ENCODE measurements at regions not wholly inside any gene's neighbourhood (a gene's known extent, or its start where the extent isn't known, plus 50 kb on each side); places are given as distances from the start of the nearest gene placed in this dataset.

- TF ChIP-seq ZNF292 (tag by site-specific recombination; IDR thresholded peaks at IDR 0.05; ENCODE audit: borderline replicate concordance, low read depth), result no peak
- TF ChIP-seq CTCF (tag by site-specific recombination; IDR thresholded peaks at IDR 0.05), result no peak
- no peak for TF ChIP-seq ZBTB8A (tag by site-specific recombination; IDR thresholded peaks at IDR 0.05)
- TF ChIP-seq ZNF239 (tag by site-specific recombination; IDR thresholded peaks at IDR 0.05), result no peak
- TF ChIP-seq ZBTB21 (tag by site-specific recombination; IDR thresholded peaks at IDR 0.05), result no peak
- no peak for TF ChIP-seq BCL11A (tag by site-specific recombination; IDR thresholded peaks at IDR 0.05; ENCODE audit: low read depth)
Measured at GRCh38 chr10:71075759-71076472, 136.5 kb upstream of the UNC5B start.

Measured in HEK293 (cell line).